ENCODE measurements at regions not wholly inside any gene's neighbourhood (a gene's known extent, or its start where the extent isn't known, plus 50 kb on each side); places are given as distances from the start of the nearest gene placed in this dataset.

GRCh38 chr6:68296126-68296525, 339.0 kb upstream of the ADGRB3 start:
- FAIRE-seq, result no peak
- H4K20me1 ChIP-seq (replicated peaks in 1 of 2; ENCODE audit: control insufficient read depth in 1 of 2, insufficient read depth in 2 of 2, low read length in 2 of 2), result no peaks in the 10 kb centered on the region
- DNase-seq (ENCODE audit: low read depth in 1 of 2, low spot score in 2 of 2), result no peak
- no peaks in the 10 kb centered on the region for H3K27me3 ChIP-seq (replicated peaks in 1 of 4; ENCODE audit: control insufficient read depth in 3 of 4, extremely low read depth in 1 of 4, insufficient read depth in 3 of 4, low read length in 3 of 4)
- no peak overlapping the region for H2BK20ac ChIP-seq (ENCODE audit: low read length)
- H3K4me1 ChIP-seq (replicated peaks in 1 of 4; ENCODE audit: control insufficient read depth in 3 of 4, insufficient read depth in 4 of 4, low read length in 3 of 4), result no peaks in the 10 kb centered on the region
- H3K4ac ChIP-seq (replicated peaks; ENCODE audit: insufficient read length, low read depth, low read length), result no peak overlapping the region
- no peaks in the 10 kb centered on the region for H3K36me3 ChIP-seq (ENCODE audit: control insufficient read depth in 2 of 4, insufficient read depth in 4 of 4, low read length in 3 of 4)
- H3K23ac ChIP-seq (ENCODE audit: insufficient read length), result no peak overlapping the region
- no peaks in the 10 kb centered on the region for H3K79me1 ChIP-seq (ENCODE audit: low read depth, low read length)
- H2AFZ ChIP-seq (ENCODE audit: low read length), result no peak overlapping the region
- ChIA-PET CTCF (ENCODE audit: partially characterized antibody) (no interaction called here), POLR2A (ENCODE audit: partially characterized antibody) (no interaction called here)
- no peaks in the 10 kb centered on the region for H3K9me3 ChIP-seq (ENCODE audit: insufficient read depth in 2 of 2, low read depth in 1 of 2, low read length in 1 of 2)
- H3K79me2 ChIP-seq (ENCODE audit: control insufficient read depth in 1 of 2, insufficient read depth in 2 of 2, low read length in 2 of 2), result no peaks in the 10 kb centered on the region
- no peak overlapping the region for H3K27ac ChIP-seq (ENCODE audit: low read depth, low read length)
- H3K9ac ChIP-seq (replicated peaks in 1 of 4; ENCODE audit: extremely low read depth in 1 of 4, low read depth in 3 of 4, low read length in 3 of 4), result no peak overlapping the region
- H2BK5ac ChIP-seq (ENCODE audit: low read depth, low read length), result no peak overlapping the region
- H3K18ac ChIP-seq (ENCODE audit: extremely low read depth, low read length), result no peak overlapping the region
- no peak overlapping the region for H3K56ac ChIP-seq (replicated peaks; ENCODE audit: insufficient read length, low read depth, low read length)
- no peak overlapping the region for H3K4me3 ChIP-seq (ENCODE audit: extremely low read depth in 1 of 4, insufficient read depth in 2 of 4, low read depth in 3 of 4, low read length in 4 of 4)
- H4K91ac ChIP-seq (replicated peaks; ENCODE audit: insufficient read length, low read length), result no peak overlapping the region
- no peak overlapping the region for H3K4me2 ChIP-seq (ENCODE audit: insufficient read depth in 1 of 2, low read depth in 2 of 2, low read length in 2 of 2)
- no peak overlapping the region for H2BK12ac ChIP-seq (ENCODE audit: low read depth, low read length)
- no peak overlapping the region for H2BK15ac ChIP-seq (ENCODE audit: low read length)
- H3K14ac ChIP-seq (ENCODE audit: insufficient read length), result no peak overlapping the region
- H3K23me2 ChIP-seq (ENCODE audit: low read depth, low read length), result no peaks in the 10 kb centered on the region
- no peak overlapping the region for H4K5ac ChIP-seq (ENCODE audit: insufficient read length, low read depth, low read length)
- no peak overlapping the region for H2AK5ac ChIP-seq (ENCODE audit: low read depth, low read length)
- no peak overlapping the region for H2BK120ac ChIP-seq (replicated peaks; ENCODE audit: low read depth, low read length)
- H4K8ac ChIP-seq (ENCODE audit: extremely low read depth, insufficient read depth, low read length), result no peak overlapping the region
- TF ChIP-seq POU5F1 (IDR thresholded peaks at IDR 0.05; ENCODE audit: low read depth, low read length) (no peak), NANOG (IDR thresholded peaks at IDR 0.05; ENCODE audit: insufficient read depth, low read depth, low read length, poor library complexity, severe bottlenecking) (no peak), KDM4A (IDR thresholded peaks at IDR 0.05; ENCODE audit: low read depth, low read length, severe bottlenecking) (no peak), KDM1A (IDR thresholded peaks at IDR 0.05; ENCODE audit: borderline replicate concordance, low read length) (no peak), FOSL1 (IDR thresholded peaks at IDR 0.05; ENCODE audit: insufficient read depth, low read depth, low read length) (no peak), SP1 (IDR thresholded peaks at IDR 0.05; ENCODE audit: low read depth, low read length) (no peak), GABPA (IDR thresholded peaks at IDR 0.05; ENCODE audit: borderline replicate concordance, insufficient read depth, low read length) (no peak), ZNF274 (IDR thresholded peaks at IDR 0.05; ENCODE audit: borderline replicate concordance, extremely low read depth, low read length) (no peak), CTBP2 (IDR thresholded peaks at IDR 0.05; ENCODE audit: borderline replicate concordance, insufficient read depth, insufficient read length, low read length) (no peak), CREB1 (IDR thresholded peaks at IDR 0.05) (no peak), JUND (IDR thresholded peaks at IDR 0.05; ENCODE audit: low read length) (no peak), MAFK (IDR thresholded peaks at IDR 0.05; ENCODE audit: low read depth, low read length) (no peak), E2F6 (IDR thresholded peaks at IDR 0.05) (no peak)

All from H1 (cell line).